Stimulated activated CD4-positive, alpha-beta T cell treated with anti-CD3 and anti-CD28 coated beads, Interleukin-4, amount 100 ng/mL, for 24 hours (primary cell): ENCODE measurements at regions not wholly inside any gene's neighbourhood (a gene's known extent, or its start where the extent isn't known, plus 50 kb on each side); places are given as distances from the start of the nearest gene placed in this dataset.

Source experiments
- DNase-seq: peaks from one replicate; pipeline ENCODE4 v3.0.0-alpha.2; 2020

GRCh38 chr4:181507938-181508337 lies 735.3 kb upstream of the TENM3 start:
- no peak for DNase-seq

- no peak for DNase-seq
Measured at GRCh38 chr4:181508601-181509000, 734.6 kb upstream of the TENM3 start.

- DNase-seq, result no peak
Measured at GRCh38 chr4:181509073-181509472, 734.1 kb upstream of the TENM3 start.

GRCh38 chr4:181517491-181517890 lies 725.7 kb upstream of the TENM3 start:
- DNase-seq, result no peak

- DNase-seq, result no peak
Measured at GRCh38 chr4:181520790-181521189, 722.4 kb upstream of the TENM3 start.

GRCh38 chr4:181523973-181524372 lies 719.2 kb upstream of the TENM3 start:
- no peak for DNase-seq

- DNase-seq, result no peak
Measured at GRCh38 chr4:181524499-181524898, 718.7 kb upstream of the TENM3 start.

- no peak for DNase-seq
Measured at GRCh38 chr4:181525634-181526033, 717.6 kb upstream of the TENM3 start.

GRCh38 chr4:181528570-181529184 lies 714.5 kb upstream of the TENM3 start:
- DNase-seq, result no peak

- no peak for DNase-seq
Measured at GRCh38 chr4:181529537-181529936, 713.7 kb upstream of the TENM3 start.

GRCh38 chr4:181536196-181536746 lies 706.9 kb upstream of the TENM3 start:
- no peak for DNase-seq

- DNase-seq, result no peak
Measured at GRCh38 chr4:181536811-181537434, 706.3 kb upstream of the TENM3 start.

- DNase-seq, result no peak
Measured at GRCh38 chr4:181538431-181538830, 704.8 kb upstream of the TENM3 start.

GRCh38 chr4:181541396-181541795 lies 701.8 kb upstream of the TENM3 start:
- DNase-seq, result no peak

- no peak for DNase-seq
Measured at GRCh38 chr4:181548873-181549575, 694.2 kb upstream of the TENM3 start.

- no peak for DNase-seq
Measured at GRCh38 chr4:181549576-181550188, 693.5 kb upstream of the TENM3 start.

- no peak for DNase-seq
Measured at GRCh38 chr4:181550381-181550780, 692.8 kb upstream of the TENM3 start.

- DNase-seq, result no peak
Measured at GRCh38 chr4:181559637-181560036, 683.6 kb upstream of the TENM3 start.

GRCh38 chr4:181562399-181562798 lies 680.8 kb upstream of the TENM3 start:
- DNase-seq, result no peak

GRCh38 chr4:181564625-181565024 lies 678.6 kb upstream of the TENM3 start:
- no peak for DNase-seq

GRCh38 chr4:181566490-181566889 lies 676.7 kb upstream of the TENM3 start:
- DNase-seq, result no peak

GRCh38 chr4:181569553-181569952 lies 673.6 kb upstream of the TENM3 start:
- DNase-seq, result no peak

- DNase-seq, result no peak
Measured at GRCh38 chr4:181578911-181579310, 664.3 kb upstream of the TENM3 start.

GRCh38 chr4:181579486-181579885 lies 663.7 kb upstream of the TENM3 start:
- DNase-seq, result no peak
